HL-60/S4 (cell line): ENCODE measurements at regions not wholly inside any gene's neighbourhood (a gene's known extent, or its start where the extent isn't known, plus 50 kb on each side); places are given as distances from the start of the nearest gene placed in this dataset.

Experiments used
- in situ Hi-C: fragments of 300-500 bp; cut with MboI; formaldehyde crosslinking; loops from 2 replicates; pipeline ENCODE4 v1.14.3; 2022; ENCODE audit warnings: low sequenced_read_pairs

GRCh38 chrX:39642071-39642470 lies 455.7 kb downstream of the BCOR start:
- in situ Hi-C loops = no loop called here

- in situ Hi-C loops = no loop called here
Measured at GRCh38 chrX:39643550-39643949, 454.2 kb downstream of the BCOR start.

GRCh38 chrX:39645178-39645895 lies 452.4 kb downstream of the BCOR start:
- in situ Hi-C loops = no loop called here

GRCh38 chrX:39648548-39649254 lies 449.1 kb downstream of the BCOR start:
- in situ Hi-C loops = no loop called here

GRCh38 chrX:39650768-39651347 lies 446.9 kb downstream of the BCOR start:
- in situ Hi-C loops = no loop called here

- in situ Hi-C loops = no loop called here
Measured at GRCh38 chrX:39652336-39652735, 445.4 kb downstream of the BCOR start.

GRCh38 chrX:39653691-39654090 lies 444.1 kb downstream of the BCOR start:
- in situ Hi-C loops = no loop called here

- in situ Hi-C loops = no loop called here
Measured at GRCh38 chrX:39654183-39654925, 443.4 kb downstream of the BCOR start.

- in situ Hi-C loops = no loop called here
Measured at GRCh38 chrX:39654952-39655351, 442.8 kb downstream of the BCOR start.

- in situ Hi-C loops = no loop called here
Measured at GRCh38 chrX:39661116-39661907, 436.4 kb downstream of the BCOR start.

GRCh38 chrX:39665830-39666518 lies 431.8 kb downstream of the BCOR start:
- in situ Hi-C loops = no loop called here

- in situ Hi-C loops = no loop called here
Measured at GRCh38 chrX:39667191-39667590, 430.6 kb downstream of the BCOR start.

GRCh38 chrX:39667736-39668482 lies 429.8 kb downstream of the BCOR start:
- in situ Hi-C loops = no loop called here

- in situ Hi-C loops = no loop called here
Measured at GRCh38 chrX:39669668-39670067, 428.1 kb downstream of the BCOR start.

GRCh38 chrX:39670281-39670680 lies 427.5 kb downstream of the BCOR start:
- in situ Hi-C loops = no loop called here

GRCh38 chrX:39672405-39672804 lies 425.4 kb downstream of the BCOR start:
- in situ Hi-C loops = no loop called here

- in situ Hi-C loops = no loop called here
Measured at GRCh38 chrX:39674490-39675161, 423.1 kb downstream of the BCOR start.

GRCh38 chrX:39675162-39675553 lies 422.6 kb downstream of the BCOR start:
- in situ Hi-C loops = no loop called here

- in situ Hi-C loops = no loop called here
Measured at GRCh38 chrX:39675619-39676018, 422.1 kb downstream of the BCOR start.
